ENCODE measurements at regions not wholly inside any gene's neighbourhood (a gene's known extent, or its start where the extent isn't known, plus 50 kb on each side); places are given as distances from the start of the nearest gene placed in this dataset.

DNA sequence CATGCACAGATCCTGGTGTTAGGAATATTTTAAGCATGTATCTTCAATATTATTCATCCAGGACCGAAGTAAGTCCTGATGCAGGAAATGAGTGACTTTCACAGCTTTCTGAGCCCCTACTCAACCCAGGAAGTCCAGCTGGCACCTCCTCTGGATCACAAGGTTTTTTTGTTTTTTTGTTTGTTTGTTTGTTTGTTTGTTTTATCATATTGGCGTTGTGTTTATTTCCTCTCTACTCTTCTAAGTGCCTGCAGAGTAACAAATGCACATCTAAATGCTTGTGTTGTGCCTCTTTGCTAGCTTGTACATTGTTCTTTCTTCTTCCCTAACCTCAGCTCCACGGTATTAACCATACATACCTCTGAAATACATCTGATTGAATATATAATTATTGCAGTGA, 594.3 kb upstream of the ADGRB3 start:
- Histone ChIP-seq H2AFZ (ENCODE audit: control insufficient read depth, low read depth, low read length) (peak overlapping the region; percentile 24), H3K27me3 (replicated peaks in 1 of 2; ENCODE audit: control insufficient read depth in 2 of 2, insufficient read depth in 2 of 2, low read length in 1 of 2) (no peaks in the 10 kb centered on the region), H4K20me1 (ENCODE audit: control insufficient read depth, insufficient read depth) (no peaks in the 10 kb centered on the region), H3K4me3 (no peak overlapping the region), H3K9ac (ENCODE audit: control insufficient read depth, insufficient read depth, low read length) (no peak overlapping the region), H3K4me1 (ENCODE audit: control insufficient read depth, insufficient read depth, low read length) (no peaks in the 10 kb centered on the region), H3K4me2 (ENCODE audit: control insufficient read depth, insufficient read depth) (no peak overlapping the region), H3K36me3 (ENCODE audit: control insufficient read depth in 2 of 2, insufficient read depth in 2 of 2, low read length in 1 of 2) (no peaks in the 10 kb centered on the region), H3K9me3 (replicated peaks; ENCODE audit: control insufficient read depth, insufficient read depth, low read length) (no peaks in the 10 kb centered on the region; the same call in 2 of the 3 replicates), H3K27ac (ENCODE audit: control insufficient read depth, insufficient read depth) (no peak overlapping the region), H3K79me2 (ENCODE audit: control insufficient read depth, insufficient read depth, low read length) (no peaks in the 10 kb centered on the region)
- no peak for ATAC-seq
- DNase-seq (ENCODE audit: low read depth, low spot score), result no peak
- no peak for FAIRE-seq
- POLR2A ChIA-PET, result no interaction called here
- CTCF ChIA-PET, result interaction anchor here (1.0 kb wide), 1 partner anchor 20 kb away, joined by 4 read pairs; no protein-coding TSS in a partner anchor
- TF ChIP-seq EED (IDR thresholded peaks at IDR 0.05; ENCODE audit: low read depth) (no peak), SUPT20H (IDR thresholded peaks at IDR 0.05; ENCODE audit: borderline replicate concordance, control insufficient read depth, low read depth, low read length) (no peak), CHD1 (IDR thresholded peaks at IDR 0.05; ENCODE audit: low read depth, low read length) (no peak), SRF (IDR thresholded peaks at IDR 0.05; ENCODE audit: low read depth in 2 of 2, low read length in 2 of 2) (no peak), MYB (IDR thresholded peaks at IDR 0.05; ENCODE audit: borderline replicate concordance, low read depth, low read length) (no peak), PAX5 (IDR thresholded peaks at IDR 0.05; ENCODE audit: borderline replicate concordance, low read depth, low read length) (no peak), ETV6 (conservative IDR thresholded peaks at IDR 0.05 in 1 of 2, IDR thresholded peaks at IDR 0.05 in 1 of 2; ENCODE audit: borderline replicate concordance in 1 of 2, low read depth in 1 of 2) (no peak), RAD21 (IDR thresholded peaks at IDR 0.05; ENCODE audit: insufficient read depth, low read depth, low read length) (no peak), SMAD5 (IDR thresholded peaks at IDR 0.05; ENCODE audit: low read depth) (no peak), NRF1 (conservative IDR thresholded peaks at IDR 0.05; ENCODE audit: low read depth, low read length) (no peak), ZNF24 (IDR thresholded peaks at IDR 0.05) (no peak), ZBED1 (IDR thresholded peaks at IDR 0.05; ENCODE audit: borderline replicate concordance) (no peak), MEF2B (IDR thresholded peaks at IDR 0.05; ENCODE audit: partially characterized antibody, poor library complexity, severe bottlenecking) (no peak), BRCA1 (IDR thresholded peaks at IDR 0.05; ENCODE audit: low read depth, low read length) (no peak), CREM (IDR thresholded peaks at IDR 0.05; ENCODE audit: low read depth) (no peak), CHD4 (IDR thresholded peaks at IDR 0.05) (no peak)
- in situ Hi-C loops (cut with MboI) (no loop called here), intact Hi-C loops (cut with micrococcal nuclease; ENCODE audit: unreplicated experiment) (no loop called here)
- SMC1A ChIA-PET (ENCODE audit: uncharacterized antibody, unreplicated experiment), result interaction anchor here (0.6 to 1.1 kb wide), 3 partner anchors 26 to 153 kb away, joined by 3 to 5 read pairs (median 3); no protein-coding TSS in a partner anchor
- RAD21 ChIA-PET (ENCODE audit: unreplicated experiment), result no interaction called here
- 4% methylated on average over 3 of the region's 3 CpGs for WGBS (ENCODE audit: insufficient coverage, insufficient replicate concordance, low lambda C conversion rate, missing lambda C conversion rate)
- no TSS peak for BruUV-seq (replicated peaks)
